Stimulated activated CD4-positive, alpha-beta T cell treated with anti-CD3 and anti-CD28 coated beads, Interleukin-4, amount 100 ng/mL, for 4 hours (primary cell): ENCODE measurements at regions not wholly inside any gene's neighbourhood (a gene's known extent, or its start where the extent isn't known, plus 50 kb on each side); places are given as distances from the start of the nearest gene placed in this dataset.
"Not testable (repeated sequence)": the region's sequence is repeated elsewhere in the genome, so short reads cannot be mapped to it uniquely, and the experiment has no call there.

Source experiments
- DNase-seq, 2 experiments: peaks; one replicate each; pipeline ENCODE4 v3.0.0-alpha.2; 2020

DNA sequence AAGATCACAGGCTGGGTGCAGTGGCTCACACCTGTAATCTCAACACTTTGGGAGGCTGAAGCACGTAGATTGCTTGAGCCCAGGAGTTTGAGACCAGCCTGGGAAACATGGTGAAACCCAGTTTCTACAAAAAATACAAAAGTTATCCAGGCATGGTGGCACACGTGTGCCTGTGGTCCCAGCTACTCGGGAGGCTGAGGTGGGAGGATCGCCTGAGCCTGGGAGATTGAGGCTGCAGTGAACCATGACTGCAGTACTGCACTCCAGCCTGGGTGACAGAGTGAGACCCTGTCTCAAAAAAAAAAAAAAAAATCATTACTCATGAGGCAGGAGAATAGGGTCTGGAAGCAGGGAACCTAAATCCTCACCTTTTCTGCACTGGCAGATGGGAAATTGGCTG is 79.1 kb upstream of the CLDN5 start:
- not testable (repeated sequence) for DNase-seq

- no peak for DNase-seq
Observed at GRCh38 chr22:19603767-19604166, 79.6 kb upstream of the CLDN5 start.

DNA sequence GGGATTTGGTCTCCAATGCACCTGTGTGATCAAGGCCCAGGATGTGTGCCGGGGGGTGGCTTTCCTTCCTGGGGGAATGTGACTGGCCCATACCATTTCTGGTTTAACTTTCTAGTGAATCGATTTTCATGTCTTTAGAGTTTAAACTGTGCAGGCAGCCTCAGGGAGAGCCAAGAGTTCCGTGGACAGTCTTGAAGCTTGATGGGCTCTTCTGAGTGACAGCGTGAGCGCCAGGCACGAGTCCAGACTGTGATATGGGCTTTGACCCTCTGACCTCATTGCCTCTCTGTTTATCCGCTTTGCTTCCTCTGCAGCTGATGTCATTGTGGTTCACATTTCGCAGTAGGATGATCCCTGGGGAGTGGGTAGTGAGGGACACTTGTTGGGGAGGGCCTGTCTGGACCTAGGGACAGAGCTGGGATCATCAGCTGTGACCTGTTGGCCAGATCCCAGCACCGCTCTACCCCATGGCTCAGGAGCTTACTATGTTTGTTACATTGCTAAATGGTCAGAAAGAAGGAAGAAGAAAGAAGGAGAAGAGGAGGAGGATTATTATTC is 80.6 kb upstream of the CLDN5 start:
- DNase-seq = no peak

GRCh38 chr22:19605508-19606331 is 81.5 kb upstream of the CLDN5 start:
- no peak for DNase-seq

DNA sequence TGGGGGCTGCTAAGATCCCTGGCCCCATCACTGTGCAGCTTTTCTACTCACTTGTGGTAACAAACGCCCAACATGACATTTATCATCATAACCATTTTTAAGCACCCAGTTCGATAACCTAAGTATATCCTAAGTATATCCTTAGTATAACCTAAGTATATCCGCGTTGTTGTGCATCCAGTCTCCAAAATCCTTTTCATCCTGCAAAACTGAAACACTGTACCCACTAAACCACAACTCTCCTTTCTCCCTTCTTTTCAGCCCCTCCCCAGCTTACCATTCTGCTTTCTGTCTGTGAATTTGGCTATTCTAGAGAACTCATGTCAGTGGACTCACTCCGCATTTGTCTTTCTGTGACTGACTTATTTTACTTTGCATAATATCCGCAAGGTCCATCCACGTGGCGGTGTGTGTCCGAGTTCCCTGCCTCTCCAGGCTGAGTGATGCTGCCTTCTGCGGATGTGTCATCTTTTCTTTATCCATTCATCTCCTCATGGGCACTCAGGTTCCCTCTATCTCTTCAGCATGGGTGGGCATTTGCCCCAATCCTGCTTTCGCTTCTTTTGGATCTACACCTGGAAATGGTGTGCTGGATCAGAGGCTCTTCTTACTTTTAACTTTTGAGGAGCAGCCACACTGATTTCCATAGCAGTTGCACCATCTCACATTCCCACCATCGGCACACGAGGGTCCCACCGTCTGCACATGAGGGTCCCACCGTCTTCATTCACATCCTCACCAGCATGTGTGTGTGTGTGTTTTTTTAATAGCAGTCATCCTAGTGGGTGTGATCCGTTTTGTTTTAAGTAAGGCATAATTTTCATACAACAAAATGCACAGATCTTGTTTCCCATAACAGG is 82.4 kb upstream of the CLDN5 start:
- no peak for DNase-seq

DNA sequence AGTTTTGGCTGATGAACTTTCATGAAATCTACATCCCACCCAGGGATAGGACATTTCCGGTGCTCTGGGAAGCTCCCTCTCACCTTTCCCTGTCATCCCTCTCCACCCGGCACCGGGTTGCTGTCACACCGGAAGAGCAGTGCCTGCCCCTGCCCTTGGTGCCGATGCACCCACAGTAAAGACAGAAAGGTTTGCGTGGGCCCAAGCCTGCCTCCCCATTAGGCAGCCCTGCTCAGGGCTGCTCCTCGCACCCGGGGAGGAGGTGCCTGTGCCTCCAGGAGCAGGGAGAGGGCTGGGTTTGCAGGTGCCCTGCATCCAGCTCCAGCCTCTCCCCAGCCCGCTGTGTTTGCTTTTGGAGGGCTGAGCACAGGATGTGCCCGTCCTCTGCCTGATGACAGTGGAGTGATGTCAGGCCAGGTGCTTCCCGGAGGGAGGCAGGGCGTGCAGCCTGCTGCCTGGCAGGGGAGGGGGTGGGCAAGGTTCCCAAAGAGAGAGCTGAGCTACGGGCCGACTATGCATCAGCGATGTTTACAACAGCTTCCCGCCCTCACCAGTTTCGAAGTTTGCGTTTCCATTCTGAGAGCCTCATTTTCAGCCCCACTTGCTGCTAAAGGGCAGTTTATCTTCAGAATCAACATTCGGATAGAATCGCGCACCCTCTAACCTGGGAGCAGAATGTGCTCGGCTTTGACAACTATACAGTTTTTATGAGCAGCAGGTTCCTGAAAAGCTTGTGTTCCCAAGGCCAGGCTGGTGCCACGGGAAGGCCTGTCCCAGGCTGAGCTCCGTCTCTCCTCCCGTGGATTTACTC is 83.2 kb upstream of the CLDN5 start:
- peak; percentile 17 to 26 for DNase-seq

- DNase-seq = no peak
Observed at GRCh38 chr22:19608003-19608690, 83.9 kb upstream of the CLDN5 start.

- not testable (repeated sequence) for DNase-seq
Observed at GRCh38 chr22:19609753-19610152, 85.5 kb upstream of the CLDN5 start.

- DNase-seq = peak in 1 of 2 experiments; percentile 13
Observed at GRCh38 chr22:19610518-19611253, 86.5 kb upstream of the CLDN5 start.

- no peak for DNase-seq
Observed at GRCh38 chr22:19611590-19611989, 87.4 kb upstream of the CLDN5 start.

GRCh38 chr22:19612866-19613572 is 88.8 kb upstream of the CLDN5 start:
- no peak for DNase-seq

DNA sequence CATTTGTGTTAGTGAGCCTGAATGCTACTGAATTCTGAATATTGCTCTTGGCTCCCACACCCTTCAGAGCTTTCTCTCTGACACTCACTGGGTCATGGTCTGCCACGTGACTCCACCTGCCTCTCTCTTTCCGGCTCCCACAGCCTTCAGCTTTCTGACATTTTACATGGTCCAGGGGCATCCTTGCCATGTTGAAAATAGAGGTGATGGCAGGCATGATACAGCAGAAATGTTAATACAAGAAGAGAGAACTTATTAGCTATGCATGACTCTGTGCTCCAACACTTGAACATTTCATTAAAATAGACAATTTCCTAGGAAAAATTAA is 90.3 kb upstream of the CLDN5 start:
- no peak for DNase-seq

DNA sequence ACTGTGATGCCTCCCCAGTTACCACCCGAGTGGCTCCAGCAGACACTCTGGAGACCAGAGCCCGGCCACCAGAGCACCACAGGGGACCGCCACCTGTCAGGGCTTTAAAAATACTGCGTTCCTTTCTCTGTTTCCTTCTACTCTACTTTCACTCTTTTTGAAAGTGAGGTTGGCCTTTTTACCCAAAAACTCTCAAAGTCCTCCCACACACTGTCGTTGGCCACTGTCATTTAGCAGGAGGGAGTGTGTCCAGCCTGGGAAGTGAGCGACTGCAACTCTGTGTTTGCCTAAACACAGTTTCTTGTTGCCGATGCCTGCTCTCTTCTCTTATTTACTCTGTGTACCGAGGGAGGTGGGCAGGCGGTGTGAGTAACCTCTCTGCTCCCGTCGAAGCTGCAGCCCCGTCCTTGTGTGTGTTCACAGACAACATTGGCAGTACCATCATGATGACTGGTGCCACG is 90.8 kb upstream of the CLDN5 start:
- DNase-seq = no peak

- DNase-seq = no peak
Observed at GRCh38 chr22:19615867-19616581, 91.8 kb upstream of the CLDN5 start.

GRCh38 chr22:19619144-19620009 is 94.9 kb upstream of the SEPTIN5 start:
- DNase-seq = no peak

DNA sequence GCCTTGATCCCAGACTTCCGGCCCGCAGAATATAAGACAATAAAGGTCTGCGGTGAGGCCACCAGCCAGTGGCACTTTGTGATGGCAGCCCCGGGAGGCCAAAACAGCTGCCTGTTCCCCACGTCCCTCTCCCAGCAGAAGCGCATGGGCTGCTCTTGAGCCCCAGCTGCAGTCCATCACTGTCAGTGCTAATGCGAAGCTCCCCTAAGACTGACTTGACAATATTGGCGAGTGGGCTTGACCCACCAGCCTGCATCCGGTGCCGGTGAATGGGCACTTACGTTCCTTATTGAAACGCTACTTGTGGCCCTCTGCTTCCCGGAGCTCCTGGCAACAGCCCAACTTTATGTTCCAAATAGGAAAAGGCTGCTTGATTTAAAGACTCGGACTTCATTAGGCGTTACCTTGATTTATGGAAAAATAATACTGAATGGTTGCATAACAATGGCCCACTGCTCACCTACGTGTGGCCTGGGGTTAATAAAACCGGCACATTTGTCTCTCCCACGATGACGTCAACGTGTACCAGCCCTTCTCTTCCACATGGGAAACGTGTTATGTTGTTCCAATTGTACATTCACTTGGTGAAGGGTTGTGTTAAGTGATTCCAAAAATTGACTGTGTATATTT is 93.4 kb upstream of the SEPTIN5 start:
- no peak for DNase-seq

- DNase-seq = no peak
Observed at GRCh38 chr22:19621373-19622060, 92.8 kb upstream of the SEPTIN5 start.

DNA sequence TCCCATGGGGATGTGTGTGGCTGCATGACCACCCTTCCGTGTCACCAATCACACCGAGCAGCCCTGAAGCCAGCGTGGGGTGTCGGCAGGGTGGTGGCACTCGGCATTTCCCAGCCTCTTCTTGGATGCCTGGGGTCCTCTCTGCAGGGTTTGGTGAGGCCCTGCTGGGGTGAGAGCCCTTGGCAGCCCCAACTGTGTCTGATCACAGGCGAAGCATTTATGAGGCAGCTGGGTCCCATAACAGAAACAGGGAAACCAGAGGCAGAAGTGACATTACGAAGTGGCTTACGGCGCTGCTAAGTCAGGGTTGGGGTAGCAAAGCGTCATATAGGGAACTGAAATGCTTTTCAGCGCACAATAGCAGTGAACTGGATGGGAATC is 92.3 kb upstream of the SEPTIN5 start:
- no peak for DNase-seq
